NCI-H2171 (cell line): ENCODE measurements at regions not wholly inside any gene's neighbourhood (a gene's known extent, or its start where the extent isn't known, plus 50 kb on each side); places are given as distances from the start of the nearest gene placed in this dataset.

Source experiments
- DNase-seq: peaks from one replicate; lab custom pipeline; 2025; lab: John Stamatoyannopoulos, UW

DNA sequence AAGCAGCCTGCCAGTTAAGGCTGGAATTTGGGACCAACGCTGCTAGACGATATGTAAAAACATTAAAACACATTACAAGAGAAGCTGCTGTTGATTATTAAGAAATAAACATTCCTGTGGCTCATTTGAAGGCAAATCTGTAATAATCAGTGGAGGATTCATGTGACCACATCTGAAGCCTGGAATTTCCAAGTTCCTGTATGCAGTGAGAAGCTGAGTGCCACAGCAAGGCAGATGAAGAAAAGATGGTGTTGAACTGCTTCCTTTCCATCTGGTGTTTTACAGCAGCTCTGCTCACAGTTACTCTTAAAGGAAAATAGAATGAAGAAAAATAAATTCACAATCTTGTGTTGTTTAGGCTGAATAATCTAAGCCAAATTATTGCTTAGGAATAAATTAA lies 139.3 kb upstream of the ROBO2 start:
- no peak for DNase-seq

DNA sequence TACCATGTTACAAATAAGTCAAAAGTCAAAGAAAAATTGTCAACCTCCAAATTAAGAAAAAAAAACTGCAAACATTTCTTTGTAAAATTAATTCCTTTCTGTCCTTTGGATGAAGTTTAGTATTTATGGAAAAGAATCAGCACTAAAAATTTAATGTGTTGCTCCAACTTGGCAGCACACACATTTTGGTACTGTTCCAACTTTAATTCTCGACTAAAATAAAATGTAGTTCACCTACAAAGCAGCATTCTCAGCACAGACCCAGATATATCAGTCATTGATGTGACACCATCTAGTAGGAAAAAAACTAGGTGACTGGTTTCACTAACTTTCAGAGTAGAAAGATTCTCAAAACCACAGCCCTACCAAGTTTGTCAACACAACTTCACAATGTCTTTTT lies 131.7 kb upstream of the ROBO2 start:
- DNase-seq: no peak

DNA sequence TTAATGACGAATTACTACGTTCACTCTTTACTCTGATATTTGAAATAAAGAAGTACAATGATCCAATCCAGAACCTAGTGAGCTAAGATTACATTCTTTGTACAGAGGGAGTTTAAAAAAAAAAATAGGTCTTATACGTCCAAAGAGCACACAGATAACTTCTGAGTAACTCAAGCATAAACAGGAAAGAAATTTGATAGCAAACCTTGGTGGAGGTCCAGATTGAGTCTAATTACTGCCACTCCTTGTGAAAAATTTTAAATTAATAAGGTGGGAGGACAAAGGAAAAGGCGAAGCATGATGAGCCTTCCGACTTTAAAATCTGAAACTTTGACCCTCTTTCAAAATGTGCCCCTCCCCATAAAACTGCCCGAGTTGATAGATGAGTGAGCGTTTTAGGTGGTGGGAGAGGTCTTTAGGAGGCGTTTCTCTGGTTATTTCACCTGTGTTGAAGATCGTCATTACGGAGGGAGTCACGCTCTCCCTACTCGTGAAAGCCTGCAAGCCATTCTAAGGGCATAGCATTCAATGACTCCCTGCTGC lies 127.0 kb upstream of the ROBO2 start:
- peak; percentile 7 for DNase-seq

DNA sequence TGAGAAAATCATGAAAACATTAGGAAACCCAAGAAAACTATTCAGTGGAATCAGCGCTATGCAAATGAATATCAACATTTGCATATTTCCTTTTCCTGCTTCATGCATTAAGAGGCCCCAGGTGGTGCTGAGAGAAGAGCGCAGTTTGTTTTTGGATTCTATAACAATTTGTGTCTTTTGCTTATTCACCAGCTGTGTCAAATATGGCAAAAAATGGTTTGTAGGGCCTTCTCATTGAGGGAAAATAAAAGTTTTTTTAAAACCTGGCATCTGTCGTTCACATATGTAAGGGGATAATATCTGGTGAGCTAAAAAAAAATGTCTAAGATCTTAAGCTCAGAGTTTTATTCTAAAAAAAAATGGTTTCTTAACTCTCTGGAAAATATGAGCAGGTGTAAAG lies 122.5 kb upstream of the ROBO2 start:
- peak; percentile 61 for DNase-seq

DNA sequence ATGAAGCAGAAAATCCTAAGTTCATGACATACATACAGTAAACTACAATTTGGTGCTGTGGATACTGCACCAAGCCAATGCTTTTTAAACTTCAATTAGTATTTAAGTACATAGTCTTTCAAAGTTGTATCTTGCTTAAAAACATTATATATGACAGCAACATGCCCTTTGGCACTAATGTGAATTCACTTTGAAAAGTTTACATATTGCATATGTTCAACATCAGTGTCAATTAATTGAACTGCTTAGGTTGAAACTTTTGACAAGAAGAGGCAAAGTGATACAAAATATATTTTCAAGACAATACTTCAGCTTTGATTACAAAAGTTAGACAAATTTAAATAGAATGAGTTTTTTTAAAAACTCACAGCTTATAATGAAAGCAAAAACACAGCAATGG lies 119.4 kb upstream of the ROBO2 start:
- no peak for DNase-seq

DNA sequence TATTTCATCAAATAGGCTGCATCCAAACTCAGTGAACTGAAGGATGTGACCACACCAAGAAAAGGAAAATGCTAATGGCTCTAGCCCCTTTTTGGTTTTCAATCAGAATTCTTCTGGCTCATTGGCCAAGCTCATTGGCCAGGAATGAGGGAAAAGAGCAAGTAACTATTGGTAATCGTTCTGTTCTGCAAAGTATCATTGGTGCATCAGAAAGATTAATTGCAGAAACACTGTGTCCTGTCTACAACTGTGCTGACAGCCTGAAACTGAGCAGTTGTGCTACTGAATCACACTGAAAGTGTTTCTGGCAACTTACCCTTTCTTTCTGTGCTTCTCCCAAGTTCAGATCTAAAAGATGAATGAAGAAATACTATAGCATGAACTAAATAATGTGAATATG lies 116.4 kb upstream of the ROBO2 start:
- no peak for DNase-seq

DNA sequence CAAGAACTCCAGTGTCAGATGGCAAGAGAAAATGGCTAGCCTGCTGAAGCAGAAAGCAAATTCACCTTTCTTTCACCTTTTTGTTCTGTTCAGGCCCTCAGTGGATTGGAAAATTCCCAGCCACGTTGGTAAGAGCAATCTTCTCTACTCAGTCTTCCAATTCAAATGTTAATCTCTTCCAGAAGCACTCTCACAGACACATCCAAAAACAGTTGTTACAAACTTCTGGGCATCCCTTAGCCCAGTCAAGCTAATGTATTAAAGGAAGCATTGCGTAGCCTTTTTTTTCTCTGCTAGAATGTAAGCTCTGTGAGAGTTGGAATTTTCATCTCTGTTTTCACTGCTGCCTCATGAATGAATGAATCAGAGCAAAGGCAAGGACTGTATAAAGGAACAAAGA lies 109.2 kb upstream of the ROBO2 start:
- no peak for DNase-seq

DNA sequence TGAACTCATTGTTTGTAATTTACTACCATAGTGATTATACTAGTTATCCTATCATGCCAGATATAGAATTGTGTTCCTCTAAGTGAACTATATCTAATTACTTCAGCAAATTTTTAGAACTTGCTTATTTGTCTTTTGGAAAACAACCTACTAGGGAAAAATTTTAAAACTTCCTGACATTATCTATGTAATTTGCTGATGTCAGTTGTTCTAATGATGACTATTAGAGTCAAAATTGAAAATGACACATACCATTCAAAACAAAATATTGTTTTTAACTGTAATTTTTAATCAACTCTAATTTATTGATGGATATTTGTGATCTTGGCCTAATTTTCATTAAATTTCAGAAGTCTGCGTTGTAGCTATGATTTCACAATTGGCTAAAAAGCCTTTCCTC lies 106.7 kb upstream of the ROBO2 start:
- DNase-seq: no peak

DNA sequence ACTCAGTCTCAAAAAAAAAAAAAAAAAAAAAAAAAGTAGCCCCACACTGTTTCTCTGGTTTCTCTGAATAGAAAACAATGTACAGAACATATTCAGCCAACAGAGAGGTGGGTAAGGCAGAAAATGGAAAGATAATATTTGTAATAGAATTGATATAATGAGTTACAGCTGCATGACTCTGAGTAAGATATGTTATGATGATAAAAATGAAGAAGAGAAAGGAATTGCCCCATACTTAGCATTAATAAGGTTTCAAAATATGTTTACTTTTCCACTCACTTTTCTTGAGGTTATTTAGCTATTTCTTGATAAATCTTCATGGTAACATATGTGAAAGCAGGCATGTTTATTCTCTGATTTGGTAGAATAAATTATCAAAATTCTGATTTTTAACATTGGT lies 100.9 kb upstream of the ROBO2 start:
- no peak for DNase-seq

DNA sequence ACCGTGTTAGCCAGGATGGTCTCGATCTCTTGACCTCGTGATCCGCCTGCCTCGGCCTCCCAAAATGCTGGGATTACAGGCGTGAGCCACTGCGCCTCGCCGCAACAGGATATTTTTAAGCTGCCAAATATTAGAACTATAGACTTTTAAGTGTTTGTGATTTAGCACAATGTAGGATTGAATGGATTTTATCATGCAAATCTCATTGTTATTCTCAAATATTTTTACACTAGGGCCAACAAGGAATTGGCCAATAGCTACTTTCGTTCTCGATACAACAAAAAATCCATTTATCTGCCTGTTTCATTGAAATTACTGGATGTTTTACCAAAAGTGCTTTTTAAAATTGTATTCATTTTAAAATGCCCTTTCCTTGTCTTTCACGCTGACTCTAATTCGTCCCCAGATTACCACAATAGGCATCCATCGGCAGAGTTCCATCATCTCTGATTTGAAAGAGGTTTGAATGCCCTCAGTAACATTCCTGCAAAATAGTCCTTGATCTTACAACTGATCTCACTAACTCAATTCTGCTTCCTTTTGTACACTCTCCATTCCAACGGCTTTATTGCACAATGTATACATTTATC lies 99.6 kb upstream of the ROBO2 start:
- no peak for DNase-seq

DNA sequence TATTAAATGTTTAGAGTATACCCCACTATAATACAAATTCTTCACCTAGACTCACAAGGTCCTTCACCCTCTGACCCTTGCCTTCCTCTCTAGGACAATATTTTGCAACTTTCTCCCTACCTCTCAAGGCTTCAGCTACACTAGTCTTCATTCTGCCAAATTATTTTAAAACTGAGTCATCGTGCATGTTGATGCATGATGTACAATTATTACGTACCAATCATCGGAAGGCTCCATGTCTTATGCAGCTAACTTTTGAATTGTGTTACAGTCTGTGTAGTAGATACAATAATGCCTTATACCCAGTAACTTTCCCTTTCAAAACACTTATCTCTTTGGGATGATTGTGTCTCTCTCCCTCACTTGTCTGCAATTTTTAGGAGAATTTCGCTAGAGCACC lies 98.5 kb upstream of the ROBO2 start:
- no peak for DNase-seq

DNA sequence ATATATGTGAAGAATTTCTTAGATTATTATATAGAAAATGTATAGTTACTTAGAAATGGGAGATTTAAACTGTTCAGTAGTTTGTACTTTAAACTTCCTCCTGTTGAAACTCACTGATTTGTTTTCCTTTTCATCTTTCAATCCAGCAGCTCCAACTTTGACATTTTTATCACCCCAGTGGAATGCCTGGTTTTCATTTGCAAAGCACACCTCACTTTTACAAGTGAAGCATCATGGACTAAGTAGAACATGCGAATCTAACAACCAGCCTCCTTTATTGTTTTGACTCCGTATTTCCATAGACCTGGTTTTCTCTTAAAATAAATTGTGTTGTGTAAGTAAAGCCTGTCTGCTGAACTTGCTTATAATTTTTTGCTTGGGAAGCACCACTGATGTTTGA lies 97.8 kb upstream of the ROBO2 start:
- DNase-seq: no peak

DNA sequence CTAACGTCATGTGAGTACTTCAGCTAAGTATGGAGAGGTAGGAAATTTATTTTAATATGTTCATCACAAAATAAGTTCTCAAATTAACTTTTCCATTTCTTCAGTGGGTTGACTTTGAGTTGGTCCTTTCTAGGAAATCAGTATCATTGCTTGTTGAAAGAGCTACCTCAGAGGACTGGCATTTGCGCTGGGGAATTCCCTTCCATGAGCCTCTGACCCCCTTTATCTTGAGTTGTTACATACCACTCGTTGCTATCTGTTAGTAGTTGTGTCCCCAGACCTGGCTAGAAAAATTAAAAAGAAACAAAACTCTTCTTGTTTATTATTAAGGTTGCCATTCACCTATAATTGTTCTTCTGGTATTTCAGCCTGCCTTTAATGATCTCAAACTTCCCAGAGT lies 96.8 kb upstream of the ROBO2 start:
- DNase-seq: no peak

DNA sequence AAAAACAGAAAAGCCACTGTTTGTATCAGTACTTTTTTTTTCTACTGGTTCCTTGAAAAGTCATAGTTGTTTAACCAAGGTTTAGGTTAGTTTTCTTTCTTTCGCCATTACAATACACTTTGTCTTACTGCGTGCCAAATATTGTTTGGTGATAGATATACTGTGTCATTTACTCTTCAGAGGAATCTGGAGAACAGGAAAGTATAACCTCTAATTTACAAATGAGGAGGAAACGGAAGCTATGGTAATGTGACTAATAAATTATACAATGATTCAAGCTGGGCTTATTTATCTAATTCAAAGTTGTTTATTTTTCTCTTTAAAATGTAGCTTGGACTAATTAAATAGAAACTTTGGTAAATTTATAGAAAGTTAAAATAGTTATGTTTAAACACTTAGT lies 96.2 kb upstream of the ROBO2 start:
- no peak for DNase-seq

DNA sequence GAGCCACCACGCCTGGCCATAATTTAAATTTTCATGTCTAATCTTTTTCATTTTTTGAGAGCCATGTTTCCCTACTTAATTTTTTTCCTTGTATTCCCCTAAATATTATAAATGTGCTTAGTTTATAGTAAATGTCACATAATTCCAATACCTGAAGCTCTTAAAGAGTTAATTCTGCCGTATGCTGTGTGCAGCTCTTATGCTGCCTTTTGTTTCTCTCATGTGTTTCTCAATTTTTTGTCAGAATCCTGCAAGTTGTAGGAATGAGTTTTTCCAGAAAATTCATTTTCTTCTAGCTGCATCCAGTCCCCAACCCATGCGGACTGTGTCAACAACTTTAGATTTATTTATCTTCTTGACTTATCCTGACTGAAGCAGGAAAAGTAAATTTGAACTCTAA lies 90.9 kb upstream of the ROBO2 start:
- DNase-seq: no peak

DNA sequence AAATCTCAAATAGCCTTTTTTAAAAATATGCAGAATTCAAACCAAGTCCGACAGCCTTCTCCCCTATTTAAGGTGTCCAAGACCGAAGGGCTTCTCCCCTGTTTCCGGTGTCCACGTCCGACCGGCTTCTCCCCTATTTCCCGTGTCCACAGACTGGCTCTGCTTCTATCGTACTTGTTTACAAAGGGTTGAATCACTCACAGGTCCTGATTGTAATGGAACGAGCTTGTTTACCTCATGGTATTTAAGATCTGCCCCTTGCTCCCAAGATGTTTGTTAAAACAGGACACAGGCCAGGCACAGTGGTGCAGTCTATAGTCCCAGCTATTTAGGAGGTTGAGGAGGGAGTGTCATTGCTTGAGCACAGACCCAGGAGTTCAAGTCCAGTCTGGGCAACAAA lies 90.4 kb upstream of the ROBO2 start:
- DNase-seq: no peak

DNA sequence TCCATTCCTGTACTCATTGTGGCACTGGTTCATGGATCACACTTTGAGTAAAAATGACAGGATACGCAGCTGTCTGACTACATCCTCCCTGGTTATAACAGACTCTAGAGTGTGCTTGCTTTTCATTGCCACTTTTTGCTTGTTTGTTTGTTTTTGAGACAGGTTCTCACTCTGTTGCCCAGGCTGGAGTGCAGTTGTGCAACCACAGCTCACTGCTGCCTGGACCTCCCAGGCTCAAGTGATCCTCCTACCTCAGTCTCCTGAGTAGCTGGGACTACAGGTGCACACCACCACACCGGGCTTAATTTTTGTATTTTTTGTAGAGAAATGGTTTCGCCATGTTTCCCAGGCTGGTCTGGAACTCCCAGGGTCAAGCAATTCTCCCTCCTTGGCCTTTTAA lies 89.3 kb upstream of the ROBO2 start:
- no peak for DNase-seq

DNA sequence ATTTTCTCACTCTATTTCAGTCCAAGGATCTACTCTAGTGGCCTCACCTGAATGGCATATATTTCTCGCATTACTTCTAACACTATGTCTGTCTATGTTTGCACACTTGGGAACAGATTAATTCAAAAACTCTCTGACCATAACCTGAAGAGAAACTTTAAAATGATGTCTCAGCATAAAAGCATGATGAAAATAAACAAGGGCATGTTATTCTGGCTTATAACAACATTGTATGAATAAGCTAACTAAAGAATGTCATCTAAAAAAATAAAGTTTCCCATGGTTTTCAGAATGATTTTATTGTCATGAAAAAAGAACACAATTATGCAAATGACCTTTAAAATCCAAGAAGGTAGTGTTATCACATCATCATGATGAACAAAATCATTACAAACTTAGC lies 85.5 kb upstream of the ROBO2 start:
- DNase-seq: no peak

DNA sequence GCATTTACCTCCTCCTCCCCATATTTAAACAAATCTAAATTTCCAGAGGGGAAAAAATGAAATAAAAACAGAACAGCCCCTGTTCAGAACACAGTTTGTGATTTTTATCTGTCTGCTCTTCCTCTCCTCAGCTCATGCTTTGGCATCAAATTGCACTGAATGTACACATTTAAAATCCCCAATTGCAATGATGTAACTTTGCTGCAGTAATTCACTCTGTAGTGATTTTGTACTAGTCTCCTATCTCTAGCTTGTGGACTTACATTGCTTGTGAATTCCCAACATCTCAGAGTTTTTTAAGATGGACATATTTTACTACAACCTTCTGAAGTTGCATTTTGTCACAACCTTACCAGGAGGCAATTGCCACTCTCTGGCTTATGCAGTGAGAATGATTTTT lies 81.6 kb upstream of the ROBO2 start:
- no peak for DNase-seq

DNA sequence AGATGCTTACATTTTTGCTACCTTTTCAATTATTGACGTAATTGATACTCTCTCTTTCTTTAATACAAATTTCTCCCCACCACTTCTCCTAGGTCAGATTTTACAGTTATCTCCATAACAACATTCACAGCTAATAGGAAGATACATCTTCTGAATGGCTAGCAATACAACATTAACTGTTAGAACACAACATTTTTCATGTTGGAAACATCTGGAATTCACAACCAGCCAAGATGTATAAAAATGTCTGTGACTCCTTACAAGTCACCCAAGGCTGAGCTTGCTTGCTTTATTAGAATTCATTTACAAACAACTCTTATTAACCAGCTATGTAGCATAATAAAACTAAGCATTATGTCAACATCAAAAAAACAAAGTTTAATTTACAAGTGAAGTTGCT lies 81.0 kb upstream of the ROBO2 start:
- DNase-seq: no peak

DNA sequence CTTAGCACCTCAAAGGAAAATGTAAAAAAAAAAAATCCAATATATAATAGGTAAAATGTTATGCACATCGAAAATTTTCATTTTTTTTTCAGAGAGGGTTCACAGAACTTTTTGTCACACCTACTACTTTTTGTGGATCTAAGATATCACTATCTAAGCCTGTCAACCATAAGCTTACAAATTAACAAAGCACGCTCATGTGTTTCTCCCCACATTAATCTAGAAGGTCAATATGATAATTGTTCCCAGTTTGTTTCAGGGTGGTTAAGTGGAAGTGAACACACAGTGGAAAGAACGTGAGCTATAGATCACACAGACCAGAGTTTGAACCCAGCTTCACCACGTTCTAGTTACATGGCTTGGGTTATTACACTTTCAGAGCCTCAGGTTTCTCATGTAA lies 78.6 kb upstream of the ROBO2 start:
- DNase-seq: no peak

DNA sequence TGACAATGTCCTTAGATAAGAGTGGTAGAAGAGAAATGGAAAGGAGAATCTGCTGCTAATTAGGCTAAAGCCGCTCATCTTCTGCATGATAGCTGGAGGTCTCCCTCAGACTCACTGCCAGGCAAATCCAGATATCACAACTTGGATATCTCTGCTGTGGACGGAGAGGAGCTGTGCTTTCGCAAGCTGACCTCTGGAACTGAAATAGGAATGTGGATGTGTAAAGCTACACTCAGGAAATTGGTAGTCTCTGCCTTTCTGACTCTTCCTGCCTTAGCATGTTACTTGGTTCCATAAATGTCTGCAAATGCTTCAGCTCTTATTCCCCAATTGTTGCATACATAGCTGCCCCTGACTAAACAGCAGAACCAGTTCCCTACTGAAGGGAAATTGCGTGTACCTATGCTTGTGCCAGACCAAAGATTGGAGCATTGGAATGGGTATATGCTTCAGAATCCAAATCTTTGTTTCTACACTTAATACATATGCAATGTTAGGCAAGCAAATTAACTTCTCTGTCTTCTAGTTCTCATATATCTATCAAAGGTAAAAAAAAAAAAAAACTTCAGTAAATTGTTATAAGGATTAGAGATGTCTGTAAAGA lies 74.7 kb upstream of the ROBO2 start:
- no peak for DNase-seq

DNA sequence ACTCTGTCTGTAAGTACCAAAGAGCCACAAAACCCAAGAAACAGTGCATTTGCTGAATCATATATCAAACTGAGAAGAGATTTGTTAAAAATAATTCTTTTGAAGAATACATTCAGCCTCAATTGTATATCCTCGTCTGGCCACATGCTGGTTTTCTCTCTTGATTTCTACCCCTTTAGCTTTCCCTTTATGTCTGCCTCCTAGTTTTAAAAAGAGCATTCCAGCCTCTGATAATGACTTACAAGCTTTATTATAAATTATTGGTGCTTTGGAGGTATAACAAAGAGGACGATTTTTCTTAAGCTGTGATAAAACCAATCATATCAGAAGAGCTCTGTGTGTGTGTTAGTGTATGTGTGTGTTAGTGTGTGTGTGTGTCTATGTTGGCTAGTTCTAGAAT lies 70.4 kb upstream of the ROBO2 start:
- no peak for DNase-seq

DNA sequence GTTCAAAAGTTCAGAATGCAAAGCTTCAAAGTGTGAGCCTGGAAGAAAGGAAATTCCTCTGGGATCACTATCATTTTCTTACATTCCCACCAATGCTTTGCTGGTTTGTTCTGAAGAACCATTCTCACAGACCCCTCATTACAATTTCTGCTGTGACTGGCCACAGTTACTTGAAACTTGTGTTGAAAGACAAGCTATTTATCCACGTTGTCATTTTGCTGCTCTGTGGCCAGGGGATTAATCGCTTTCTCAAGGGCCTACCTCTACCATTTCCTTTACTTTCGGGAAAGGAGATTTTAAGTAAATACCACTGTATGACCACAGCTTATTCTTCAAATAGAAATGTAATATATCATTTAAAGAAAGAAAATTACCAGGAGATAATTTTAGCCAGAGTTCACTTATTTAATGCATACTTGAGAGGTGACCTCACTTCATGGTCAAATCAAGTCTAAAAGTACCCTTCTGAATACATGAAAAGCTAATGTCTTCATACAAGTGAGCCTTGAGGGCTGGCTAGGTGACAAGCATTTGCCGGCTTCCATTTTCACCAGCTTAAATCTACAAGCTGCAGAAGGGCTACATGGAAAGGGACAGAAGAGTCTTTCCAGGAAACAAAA lies 69.8 kb upstream of the ROBO2 start:
- DNase-seq: no peak
